Caki2 (cell line): ENCODE measurements at regions not wholly inside any gene's neighbourhood (a gene's known extent, or its start where the extent isn't known, plus 50 kb on each side); places are given as distances from the start of the nearest gene placed in this dataset.

Source experiments
- DNase-seq: peaks from one replicate; pipeline ENCODE4 v3.0.0-alpha.2; 2015; ENCODE audit warnings: low read depth
- in situ Hi-C: cut with HindIII; loops from 2 replicates; pipeline ENCODE4 v1.10.0; 2016; ENCODE audit warnings: low sequenced_read_pairs, low pct_unique_long_range_greater_than_20kb, mixed read lengths

GRCh38 chr16:86046667-86047270 is 147.8 kb downstream of the IRF8 start:
- DNase-seq: no peak
- in situ Hi-C loops: no loop called here

GRCh38 chr16:86048221-86048620 is 149.3 kb downstream of the IRF8 start:
- DNase-seq: no peak
- in situ Hi-C loops: no loop called here

- in situ Hi-C loops: no loop called here
- no peak for DNase-seq
These were observed 150.1 kb downstream of the IRF8 start for GRCh38 chr16:86048882-86049585.

- in situ Hi-C loops: no loop called here
- no peak for DNase-seq
These were observed 150.7 kb downstream of the IRF8 start for GRCh38 chr16:86049641-86050040.

- in situ Hi-C loops: no loop called here
- DNase-seq: no peak
These were observed 151.1 kb downstream of the IRF8 start for GRCh38 chr16:86050111-86050510.

GRCh38 chr16:86050591-86051367 is 151.8 kb downstream of the IRF8 start:
- no peak for DNase-seq
- in situ Hi-C loops: no loop called here

GRCh38 chr16:86051368-86052114 is 152.6 kb downstream of the IRF8 start:
- DNase-seq: no peak
- in situ Hi-C loops: no loop called here

- in situ Hi-C loops: no loop called here
- no peak for DNase-seq
These were observed 153.2 kb downstream of the IRF8 start for GRCh38 chr16:86052115-86052670.

- in situ Hi-C loops: no loop called here
- DNase-seq: no peak
These were observed 154.0 kb downstream of the IRF8 start for GRCh38 chr16:86052926-86053325.

- in situ Hi-C loops: no loop called here
- DNase-seq: no peak
These were observed 160.6 kb downstream of the IRF8 start for GRCh38 chr16:86059253-86060171.

GRCh38 chr16:86060381-86061317 is 161.7 kb downstream of the IRF8 start:
- in situ Hi-C loops: no loop called here

GRCh38 chr16:86061318-86061695 is 162.3 kb downstream of the IRF8 start:
- in situ Hi-C loops: no loop called here
- no peak for DNase-seq

More at GRCh38 chr16:86060381-86061317, 161.7 kb downstream of the IRF8 start:
- DNase-seq: no peak

GRCh38 chr16:86061721-86062120 is 162.8 kb downstream of the IRF8 start:
- in situ Hi-C loops: no loop called here
- no peak for DNase-seq

GRCh38 chr16:86062271-86062965 is 163.5 kb downstream of the IRF8 start:
- in situ Hi-C loops: no loop called here

GRCh38 chr16:86063760-86064405 is 164.9 kb downstream of the IRF8 start:
- in situ Hi-C loops: no loop called here
- DNase-seq: no peak

More at GRCh38 chr16:86062271-86062965, 163.5 kb downstream of the IRF8 start:
- DNase-seq: no peak
